ENCODE measurements at regions not wholly inside any gene's neighbourhood (a gene's known extent, or its start where the extent isn't known, plus 50 kb on each side); places are given as distances from the start of the nearest gene placed in this dataset.
"Not testable (repeated sequence)": the region's sequence is repeated elsewhere in the genome, so short reads cannot be mapped to it uniquely, and the experiment has no call there.

DNA sequence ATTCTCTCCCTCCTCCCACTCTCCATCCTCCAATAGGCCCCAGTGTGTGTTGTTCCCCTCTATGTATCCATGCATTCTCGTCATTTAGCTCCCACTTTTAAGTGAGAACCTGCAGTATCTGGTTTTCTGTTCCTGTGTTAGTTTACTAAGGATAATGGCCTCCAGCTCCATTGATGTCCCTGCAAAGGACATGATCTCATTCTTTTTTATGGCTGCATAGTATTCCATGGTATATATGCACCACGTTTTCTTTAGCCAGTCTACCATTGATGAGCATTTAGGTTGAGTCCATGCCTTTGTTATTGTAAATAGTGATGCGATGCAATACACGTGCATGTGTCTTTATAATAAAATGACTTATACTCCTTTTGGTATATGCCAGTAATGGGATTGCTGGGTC is 100.3 kb upstream of the USP9X start:
- CTCF ChIA-PET, result no interaction called here

DNA sequence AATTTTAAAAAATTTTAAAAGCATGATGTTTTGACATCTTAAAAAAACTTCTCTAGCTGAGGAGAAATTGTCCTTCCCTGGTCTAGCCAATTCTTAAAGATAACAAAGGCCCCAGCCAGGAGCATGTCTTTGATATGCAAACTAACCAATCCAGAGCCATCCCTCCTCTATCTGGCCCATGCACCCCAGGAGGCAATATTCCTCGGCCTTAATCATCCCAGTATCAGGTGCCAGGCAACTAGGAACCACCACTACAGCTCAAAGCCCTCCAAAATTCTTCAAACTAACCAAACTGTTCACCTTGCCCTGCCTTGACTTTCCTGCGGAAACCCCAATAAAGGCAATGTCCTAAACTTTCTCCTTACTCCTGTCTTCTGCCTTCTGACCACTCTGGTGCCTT is 97.8 kb upstream of the USP9X start:
- no peaks in the 10 kb centered on the region for H3K36me3 Mint-ChIP-seq
- H3K27me3 ChIP-seq (ENCODE audit: insufficient read depth, low read length, poor library complexity, severe bottlenecking), result no peaks in the 10 kb centered on the region
- no peaks in the 10 kb centered on the region for H3K4me1 ChIP-seq (ENCODE audit: insufficient read depth, low read length)
- no peak overlapping the region for H3K4me3 Mint-ChIP-seq
- no peaks in the 10 kb centered on the region for H3K36me3 ChIP-seq (ENCODE audit: insufficient read depth, low read length)
- no peaks in the 10 kb centered on the region for H3K9me3 Mint-ChIP-seq
- H3K4me1 Mint-ChIP-seq, result no peaks in the 10 kb centered on the region
- POLR2A ChIA-PET, result no interaction called here
- peak overlapping the region in 1 of 8 donors; percentile 15 for H3K27ac Mint-ChIP-seq
- CTCF ChIA-PET, result no interaction called here
- DNase-seq, result no peak
- peaks cover 0 to 4% of the 10 kb centered on the region in 2 donors for H3K27me3 Mint-ChIP-seq
- no peaks in the 10 kb centered on the region for H3K9me3 ChIP-seq (ENCODE audit: low read length)
- H3K4me3 ChIP-seq (ENCODE audit: low read length), result no peak overlapping the region
- H3K27ac ChIP-seq (ENCODE audit: low read depth, low read length), result no peak overlapping the region

More for the DNA sequence above, 100.3 kb upstream of the USP9X start:
- Mint-ChIP-seq H3K4me3 (no peak overlapping the region), H3K9me3 (no peaks in the 10 kb centered on the region), H3K4me1 (no peaks in the 10 kb centered on the region), H3K27me3 (peaks cover 0 to 9% of the 10 kb centered on the region in 2 donors), H3K27ac (no peak overlapping the region), H3K36me3 (no peaks in the 10 kb centered on the region)
- POLR2A ChIA-PET, result no interaction called here
- DNase-seq, result no peak
- Histone ChIP-seq H3K27ac (ENCODE audit: low read depth, low read length) (no peak overlapping the region), H3K4me3 (ENCODE audit: low read length) (no peak overlapping the region), H3K9me3 (ENCODE audit: low read length) (no peaks in the 10 kb centered on the region), H3K27me3 (ENCODE audit: insufficient read depth, low read length, poor library complexity, severe bottlenecking) (no peaks in the 10 kb centered on the region), H3K4me1 (ENCODE audit: insufficient read depth, low read length) (no peaks in the 10 kb centered on the region), H3K36me3 (ENCODE audit: insufficient read depth, low read length) (no peaks in the 10 kb centered on the region)

DNA sequence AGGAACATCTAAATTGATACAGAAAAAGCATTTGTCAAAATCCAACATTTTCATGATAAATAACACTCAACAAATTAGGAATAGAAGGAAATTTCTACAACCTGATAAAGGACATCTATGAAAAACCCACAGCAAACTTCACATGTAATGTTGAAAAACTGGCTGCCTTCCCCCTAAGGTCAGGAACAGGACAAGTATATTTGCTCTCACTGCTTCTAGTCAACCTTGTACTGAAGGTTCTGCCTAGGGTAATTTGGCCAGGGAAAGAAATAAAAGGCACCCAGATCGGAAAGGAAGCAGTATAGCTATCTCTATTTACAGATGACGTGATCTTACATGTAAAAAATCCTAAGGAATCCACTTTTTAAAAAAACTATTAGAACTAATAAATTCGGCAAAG is 97.1 kb upstream of the USP9X start:
- no peak overlapping the region for H3K27ac Mint-ChIP-seq
- Histone ChIP-seq H3K4me1 (ENCODE audit: insufficient read depth, low read length) (no peaks in the 10 kb centered on the region), H3K9me3 (ENCODE audit: low read length) (no peaks in the 10 kb centered on the region), H3K27ac (ENCODE audit: low read depth, low read length) (no peak overlapping the region), H3K4me3 (ENCODE audit: low read length) (no peak overlapping the region), H3K36me3 (ENCODE audit: insufficient read depth, low read length) (no peaks in the 10 kb centered on the region), H3K27me3 (ENCODE audit: insufficient read depth, low read length, poor library complexity, severe bottlenecking) (no peaks in the 10 kb centered on the region)
- no peak overlapping the region for H3K4me3 Mint-ChIP-seq
- ChIA-PET CTCF (no interaction called here), POLR2A (no interaction called here)
- DNase-seq, result no peak
- H3K36me3 Mint-ChIP-seq, result no peaks in the 10 kb centered on the region
- H3K27me3 Mint-ChIP-seq, result peaks cover 0 to 6% of the 10 kb centered on the region in 2 donors
- H3K4me1 Mint-ChIP-seq, result no peaks in the 10 kb centered on the region
- no peaks in the 10 kb centered on the region for H3K9me3 Mint-ChIP-seq

DNA sequence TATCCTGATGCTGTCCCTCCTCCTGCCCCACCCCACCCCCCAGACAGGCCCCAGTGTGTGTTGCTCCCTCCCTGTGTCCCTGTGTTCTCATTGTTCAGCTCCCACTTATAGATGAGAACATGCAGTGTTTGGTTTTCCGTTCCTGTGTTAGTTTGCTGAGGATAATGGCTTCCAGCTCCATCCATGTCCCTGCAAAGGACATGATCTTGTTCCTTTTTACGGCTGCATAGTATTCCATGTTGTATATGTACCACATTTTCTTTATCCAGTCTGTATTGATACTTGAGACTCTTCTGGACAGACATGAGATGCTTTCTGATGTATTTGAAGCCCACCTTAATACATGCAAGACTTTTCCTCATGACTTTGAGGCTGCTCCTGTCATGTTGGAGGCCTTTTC is 91.8 kb upstream of the USP9X start:
- H3K4me1 Mint-ChIP-seq; H3K27ac Mint-ChIP-seq; H3K36me3 Mint-ChIP-seq; DNase-seq; H3K9me3 ChIP-seq (ENCODE audit: low read length); CTCF ChIA-PET; H3K27me3 Mint-ChIP-seq; H3K9me3 Mint-ChIP-seq; H3K27ac ChIP-seq (ENCODE audit: low read depth, low read length); H3K27me3 ChIP-seq (ENCODE audit: insufficient read depth, low read length, poor library complexity, severe bottlenecking); H3K4me3 Mint-ChIP-seq; H3K4me3 ChIP-seq (ENCODE audit: low read length); H3K4me1 ChIP-seq (ENCODE audit: insufficient read depth, low read length); H3K36me3 ChIP-seq (ENCODE audit: insufficient read depth, low read length): not testable (repeated sequence)
- POLR2A ChIA-PET, result interaction anchor here (0.6 kb wide), 1 partner anchor 99 kb away, joined by 3 read pairs; no protein-coding TSS in a partner anchor

DNA sequence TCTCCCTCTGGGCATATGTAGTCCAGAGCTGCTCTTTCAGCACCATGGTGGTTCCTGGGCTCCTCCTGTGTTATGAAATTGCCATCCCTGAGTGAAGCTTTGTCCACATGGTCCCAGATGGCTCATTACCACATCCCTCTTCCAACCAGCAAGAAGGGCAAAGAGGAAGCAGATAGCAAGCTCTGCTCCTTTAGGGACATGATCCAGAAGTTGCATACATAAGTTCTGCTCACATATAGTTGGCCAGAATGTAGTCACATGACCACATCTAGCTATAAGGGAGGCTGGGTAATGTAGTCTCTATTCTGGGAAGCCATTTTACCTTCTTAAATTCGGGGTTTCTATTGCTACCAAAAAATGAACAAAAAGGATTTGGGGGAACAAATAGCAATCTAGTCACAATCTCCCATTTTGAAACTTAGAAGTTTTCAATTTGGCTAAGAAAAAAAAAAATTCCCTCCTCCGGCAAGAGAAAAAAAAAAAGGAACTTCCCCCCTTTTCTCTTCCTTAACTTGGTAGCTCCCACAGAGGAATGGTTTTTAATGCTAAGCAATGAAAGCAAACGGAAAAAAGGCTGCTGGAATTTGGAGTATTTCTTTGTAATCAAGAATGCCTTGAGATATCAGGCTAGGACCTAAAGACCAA is 88.2 kb upstream of the USP9X start:
- Histone ChIP-seq H3K27ac (ENCODE audit: low read depth, low read length) (no peak overlapping the region), H3K36me3 (ENCODE audit: insufficient read depth, low read length) (no peaks in the 10 kb centered on the region), H3K9me3 (ENCODE audit: low read length) (no peaks in the 10 kb centered on the region), H3K4me3 (ENCODE audit: low read length) (no peak overlapping the region), H3K27me3 (ENCODE audit: insufficient read depth, low read length, poor library complexity, severe bottlenecking) (no peaks in the 10 kb centered on the region), H3K4me1 (ENCODE audit: insufficient read depth, low read length) (no peaks in the 10 kb centered on the region)
- H3K36me3 Mint-ChIP-seq, result peaks cover 0 to 4% (median 0%) of the 10 kb centered on the region in 3 donors
- H3K27ac Mint-ChIP-seq, result no peak overlapping the region
- DNase-seq, result no peak
- CTCF ChIA-PET, result no interaction called here
- peaks cover 0 to 9% of the 10 kb centered on the region in 2 donors for H3K27me3 Mint-ChIP-seq
- POLR2A ChIA-PET, result no interaction called here
- no peaks in the 10 kb centered on the region for H3K9me3 Mint-ChIP-seq
- H3K4me1 Mint-ChIP-seq, result no peaks in the 10 kb centered on the region
- H3K4me3 Mint-ChIP-seq, result no peak overlapping the region

DNA sequence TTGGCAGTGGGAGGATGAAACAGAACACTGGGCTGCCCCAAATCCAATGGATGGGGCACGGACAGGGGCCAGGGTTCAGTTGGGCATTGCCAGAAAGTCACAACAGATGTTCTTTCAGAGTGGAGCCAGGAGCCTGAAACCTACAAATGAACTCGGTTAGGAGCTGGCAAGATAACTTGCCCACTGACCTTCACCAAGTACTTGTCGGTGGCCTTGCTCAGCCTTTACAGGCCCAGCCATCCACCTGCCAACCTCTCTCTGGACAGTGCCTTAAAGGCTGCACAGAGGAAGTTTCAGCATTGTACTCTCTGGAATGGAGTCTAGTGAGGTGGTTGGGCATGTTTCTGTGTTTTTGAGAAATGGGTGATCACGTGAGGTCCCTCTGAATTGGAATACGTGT is 87.1 kb upstream of the USP9X start:
- Histone ChIP-seq H3K27me3 (ENCODE audit: insufficient read depth, low read length, poor library complexity, severe bottlenecking) (no peaks in the 10 kb centered on the region), H3K4me1 (ENCODE audit: insufficient read depth, low read length) (no peaks in the 10 kb centered on the region), H3K9me3 (ENCODE audit: low read length) (no peaks in the 10 kb centered on the region), H3K36me3 (ENCODE audit: insufficient read depth, low read length) (no peaks in the 10 kb centered on the region), H3K27ac (ENCODE audit: low read depth, low read length) (no peak overlapping the region), H3K4me3 (ENCODE audit: low read length) (no peak overlapping the region)
- Mint-ChIP-seq H3K36me3 (peaks cover 0 to 4% (median 0%) of the 10 kb centered on the region in 3 donors), H3K27ac (no peak overlapping the region), H3K27me3 (peaks cover 0 to 9% of the 10 kb centered on the region in 2 donors), H3K9me3 (no peaks in the 10 kb centered on the region), H3K4me3 (no peak overlapping the region), H3K4me1 (no peaks in the 10 kb centered on the region)
- ChIA-PET CTCF (no interaction called here), POLR2A (no interaction called here)
- no peak for DNase-seq

DNA sequence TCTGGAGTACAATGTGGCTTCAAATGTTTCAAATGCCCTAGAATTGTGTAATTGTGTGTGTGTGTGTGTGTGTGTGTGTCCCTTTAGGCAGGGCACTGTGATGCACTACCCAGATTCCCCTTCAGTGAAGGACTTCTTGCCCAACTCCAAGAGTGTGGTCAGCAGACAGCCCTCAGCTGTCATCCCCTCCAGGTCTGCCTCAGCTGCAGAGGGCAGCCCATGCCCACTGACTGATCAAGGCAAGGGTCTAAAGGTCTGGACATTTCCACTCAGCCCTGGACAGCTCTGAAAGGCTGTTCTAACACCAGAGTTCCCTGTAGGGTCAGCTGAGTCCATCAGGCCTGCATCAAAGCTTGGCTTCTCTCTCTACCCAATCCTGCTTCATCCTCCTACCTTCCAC is 83.9 kb upstream of the USP9X start:
- Histone ChIP-seq H3K4me1 (ENCODE audit: insufficient read depth, low read length) (no peaks in the 10 kb centered on the region), H3K4me3 (ENCODE audit: low read length) (no peak overlapping the region), H3K36me3 (ENCODE audit: insufficient read depth, low read length) (no peaks in the 10 kb centered on the region), H3K9me3 (ENCODE audit: low read length) (no peaks in the 10 kb centered on the region), H3K27me3 (ENCODE audit: insufficient read depth, low read length, poor library complexity, severe bottlenecking) (no peaks in the 10 kb centered on the region), H3K27ac (ENCODE audit: low read depth, low read length) (no peak overlapping the region)
- Mint-ChIP-seq H3K36me3 (peaks cover 0 to 2% (median 0%) of the 10 kb centered on the region in 3 donors), H3K9me3 (no peaks in the 10 kb centered on the region), H3K4me3 (no peak overlapping the region), H3K27me3 (peaks cover 0 to 14% of the 10 kb centered on the region in 2 donors), H3K27ac (no peak overlapping the region), H3K4me1 (peaks cover 4 to 7% (median 5%) of the 10 kb centered on the region in 3 donors)
- DNase-seq, result no peak
- POLR2A ChIA-PET, result no interaction called here
- CTCF ChIA-PET, result no interaction called here

DNA sequence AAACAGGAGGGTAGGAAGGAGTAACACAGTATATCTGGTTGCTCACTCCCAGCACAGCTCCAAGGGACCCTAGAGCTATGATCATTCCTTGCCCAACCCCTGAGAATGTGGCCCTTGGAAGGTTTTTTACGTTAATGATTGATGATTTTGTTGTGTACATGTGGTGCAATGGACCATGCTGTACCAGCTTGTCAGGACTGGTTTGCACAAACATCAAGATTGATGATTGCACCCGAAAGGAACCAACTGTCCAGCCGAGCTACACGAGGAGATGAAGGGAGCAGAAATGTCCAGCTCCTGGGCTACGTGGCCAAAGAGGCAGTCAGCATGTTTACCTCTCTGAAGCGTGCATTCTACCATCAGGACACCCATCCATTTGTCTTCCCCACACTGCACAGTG is 83.2 kb upstream of the USP9X start:
- Histone ChIP-seq H3K4me1 (ENCODE audit: insufficient read depth, low read length) (no peaks in the 10 kb centered on the region), H3K4me3 (ENCODE audit: low read length) (no peak overlapping the region), H3K36me3 (ENCODE audit: insufficient read depth, low read length) (no peaks in the 10 kb centered on the region), H3K9me3 (ENCODE audit: low read length) (no peaks in the 10 kb centered on the region), H3K27ac (ENCODE audit: low read depth, low read length) (no peak overlapping the region), H3K27me3 (ENCODE audit: insufficient read depth, low read length, poor library complexity, severe bottlenecking) (no peaks in the 10 kb centered on the region)
- DNase-seq, result no peak
- H3K27ac Mint-ChIP-seq, result no peak overlapping the region
- no peaks in the 10 kb centered on the region for H3K9me3 Mint-ChIP-seq
- ChIA-PET POLR2A (no interaction called here), CTCF (no interaction called here)
- H3K4me1 Mint-ChIP-seq, result peaks cover 4 to 7% (median 5%) of the 10 kb centered on the region in 3 donors
- H3K4me3 Mint-ChIP-seq, result no peak overlapping the region
- H3K27me3 Mint-ChIP-seq, result peaks cover 0 to 14% of the 10 kb centered on the region in 2 donors
- peaks cover 0 to 2% (median 0%) of the 10 kb centered on the region in 3 donors for H3K36me3 Mint-ChIP-seq
